MCF 10A (cell line): ENCODE measurements at regions not wholly inside any gene's neighbourhood (a gene's known extent, or its start where the extent isn't known, plus 50 kb on each side); places are given as distances from the start of the nearest gene placed in this dataset.

Source experiments
- BruUV-seq: library from RNA; stranded (reverse); fragments of 400-500 nt; replicated peaks from 2 replicates; lab custom pipeline; 2021; lab: Mats Ljungman, UMichigan
- CTCF ChIA-PET: fragments of 300-600 bp; sonication (Branson Sonifier 250); formaldehyde crosslinking; extraction: SDS; loops from one replicate; lab custom pipeline; 2021; ENCODE audit warnings: antibody characterized with exemption, inconsistent platforms; lab: Yijun Ruan, JAX
- POLR2A ChIA-PET: fragments of 300-600, 350-650 bp; sonication (Branson Sonifier 250); formaldehyde crosslinking; extraction: SDS; loops from one replicate; lab custom pipeline; 2020; ENCODE audit warnings: antibody characterized with exemption, inconsistent platforms; lab: Yijun Ruan, JAX
- DNase-seq: peaks from one replicate; pipeline ENCODE4 v3.0.0-alpha.2; 2018; ENCODE audit not compliant: unreplicated experiment
- H3K27ac Mint-ChIP-seq: one replicate; pipeline ENCODE4 v1.8.0; 2022; ENCODE audit warnings: mild to moderate bottlenecking, low read depth, mixed read lengths; ENCODE audit not compliant: unreplicated experiment
- H3K27me3 Mint-ChIP-seq: one replicate; pipeline ENCODE4 v1.8.0; 2022; ENCODE audit warnings: mixed read lengths; ENCODE audit not compliant: insufficient read depth, unreplicated experiment
- H3K36me3 Mint-ChIP-seq: one replicate; pipeline ENCODE4 v1.8.0; 2022; ENCODE audit warnings: mild to moderate bottlenecking, moderate library complexity, mixed read lengths; ENCODE audit not compliant: insufficient read depth, unreplicated experiment
- H3K4me1 Mint-ChIP-seq: one replicate; pipeline ENCODE4 v1.8.0; 2022; ENCODE audit warnings: mixed read lengths; ENCODE audit not compliant: insufficient read depth, unreplicated experiment
- H3K4me3 Mint-ChIP-seq: one replicate; pipeline ENCODE4 v1.8.0; 2022; ENCODE audit warnings: mild to moderate bottlenecking, moderate library complexity, mixed read lengths; ENCODE audit not compliant: unreplicated experiment
- H3K9me3 Mint-ChIP-seq: one replicate; pipeline ENCODE4 v1.8.0; 2022; ENCODE audit warnings: mixed read lengths; ENCODE audit not compliant: unreplicated experiment
- CTCF ChIP-seq: fragments of 200-600 bp; IDR thresholded peaks from one replicate; pipeline ENCODE4 v1.8.0; 2022; ENCODE audit warnings: antibody characterized with exemption, mild to moderate bottlenecking; ENCODE audit not compliant: unreplicated experiment
- intact Hi-C: fragments of 100-400 bp; cut with micrococcal nuclease; formaldehyde crosslinking; loops from 2 replicates; pipeline ENCODE4 v1.14.1; 2022

- no peak overlapping the region for H3K27ac Mint-ChIP-seq
- ChIA-PET CTCF (no interaction called here), POLR2A (no interaction called here)
- H3K9me3 Mint-ChIP-seq: no peaks in the 10 kb centered on the region
- no peaks in the 10 kb centered on the region for H3K4me1 Mint-ChIP-seq
- BruUV-seq: no TSS peak
- no peak overlapping the region for H3K4me3 Mint-ChIP-seq
- H3K36me3 Mint-ChIP-seq: no peaks in the 10 kb centered on the region
- intact Hi-C loops: no loop called here
- TF ChIP-seq CTCF: no peak
- no peaks in the 10 kb centered on the region for H3K27me3 Mint-ChIP-seq
- DNase-seq: no peak
Measured at GRCh38 chr4:60814549-60814948, 385.6 kb upstream of the ADGRL3 start.

- no TSS peak for BruUV-seq
- Mint-ChIP-seq H3K9me3 (peaks cover 11% of the 10 kb centered on the region), H3K36me3 (no peaks in the 10 kb centered on the region), H3K27me3 (no peaks in the 10 kb centered on the region), H3K4me1 (no peaks in the 10 kb centered on the region), H3K4me3 (no peak overlapping the region), H3K27ac (no peak overlapping the region)
- intact Hi-C loops: no loop called here
- no peak for DNase-seq
- ChIA-PET CTCF (interaction anchor here (3.6 kb wide), 1 partner anchor 11 kb away, joined by 17 read pairs; no protein-coding TSS in a partner anchor), POLR2A (no interaction called here)
- TF ChIP-seq CTCF: no peak
Measured at GRCh38 chr4:60817609-60818008, 382.5 kb upstream of the ADGRL3 start.

GRCh38 chr4:60822986-60823385 lies 377.1 kb upstream of the ADGRL3 start:
- Mint-ChIP-seq H3K4me1 (no peaks in the 10 kb centered on the region), H3K27me3 (no peaks in the 10 kb centered on the region), H3K27ac (no peak overlapping the region), H3K9me3 (peaks cover 12% of the 10 kb centered on the region), H3K36me3 (no peaks in the 10 kb centered on the region), H3K4me3 (no peak overlapping the region)
- intact Hi-C loops: no loop called here
- BruUV-seq: no TSS peak
- CTCF ChIA-PET: interaction anchor here (0.7 kb wide), 1 partner anchor 204 kb away, joined by 3 read pairs; no protein-coding TSS in a partner anchor
- DNase-seq: no peak
- POLR2A ChIA-PET: no interaction called here
- no peak for TF ChIP-seq CTCF

- Mint-ChIP-seq H3K36me3 (no peaks in the 10 kb centered on the region), H3K4me1 (no peaks in the 10 kb centered on the region), H3K9me3 (peaks cover 15% of the 10 kb centered on the region), H3K27me3 (no peaks in the 10 kb centered on the region), H3K4me3 (no peak overlapping the region), H3K27ac (no peak overlapping the region)
- no TSS peak for BruUV-seq
- intact Hi-C loops: no loop called here
- no peak for TF ChIP-seq CTCF
- ChIA-PET CTCF (no interaction called here), POLR2A (no interaction called here)
- DNase-seq: no peak
Measured at GRCh38 chr4:60840020-60840419, 360.1 kb upstream of the ADGRL3 start.
